Liver (tissue), 8 donors: ENCODE measurements at regions not wholly inside any gene's neighbourhood (a gene's known extent, or its start where the extent isn't known, plus 50 kb on each side); places are given as distances from the start of the nearest gene placed in this dataset.

Experiments used
- DNase-seq: peaks from one replicate; pipeline ENCODE4 v3.0.0-alpha.2; 2017; ENCODE audit warnings: low spot score
- H3K27ac ChIP-seq, 2 donors: one replicate each; pipeline ENCODE4 v1.7.0; 2013; ENCODE audit warnings: inconsistent platforms in 2 of 2, low read length in 2 of 2, control low read depth in 1 of 2, low read depth in 1 of 2, mild to moderate bottlenecking in 1 of 2
- H3K27me3 ChIP-seq, 4 donors: one replicate each; pipeline versions ENCODE4 v1.6.1 to v1.7.0; 2013; ENCODE audit warnings: low read length in 3 of 4, inconsistent platforms in 1 of 4, mild to moderate bottlenecking in 1 of 4, moderate library complexity in 1 of 4; ENCODE audit not compliant: control insufficient read depth in 4 of 4, insufficient read depth in 4 of 4
- H3K36me3 ChIP-seq, 4 donors: one replicate each; pipeline versions ENCODE4 v1.6.1 to v1.7.0; 2013; ENCODE audit warnings: low read length in 3 of 4, mild to moderate bottlenecking in 3 of 4, low read depth in 1 of 4, moderate library complexity in 1 of 4; ENCODE audit not compliant: control insufficient read depth in 4 of 4, insufficient read depth in 3 of 4
- H3K4me1 ChIP-seq, 4 donors: one replicate each; pipeline versions ENCODE4 v1.6.1 to v1.7.0; 2013; ENCODE audit warnings: low read length in 3 of 4, mild to moderate bottlenecking in 3 of 4, moderate library complexity in 1 of 4; ENCODE audit not compliant: control insufficient read depth in 4 of 4, insufficient read depth in 4 of 4
- H3K4me3 ChIP-seq, 3 donors: one replicate each; pipeline versions ENCODE4 v1.6.1 to v1.7.0; 2013; ENCODE audit warnings: low read length in 3 of 3, control low read depth in 1 of 3, low read depth in 1 of 3, mild to moderate bottlenecking in 1 of 3
- H3K9ac ChIP-seq, 2 donors: one replicate each; pipeline ENCODE4 v1.7.0; 2013; ENCODE audit warnings: low read length in 2 of 2, mild to moderate bottlenecking in 2 of 2, moderate library complexity in 2 of 2, control low read depth in 1 of 2, low read depth in 1 of 2
- H3K9me3 ChIP-seq, 4 donors: one replicate each; pipeline versions ENCODE4 v1.6.1 to v1.7.0; 2013; ENCODE audit warnings: low read length in 3 of 4; ENCODE audit not compliant: control insufficient read depth in 4 of 4
- EGR1 ChIP-seq, 2 donors: IDR thresholded peaks; 2 replicates each; pipeline ENCODE4 v1.6.1; 2016 to 2018; ENCODE audit warnings: antibody characterized with exemption in 2 of 2, low read depth in 2 of 2
- FOXA2 ChIP-seq: IDR thresholded peaks from 2 replicates; pipeline ENCODE4 v1.6.1; 2016; ENCODE audit warnings: antibody characterized with exemption
- GABPA ChIP-seq, 2 donors: IDR thresholded peaks in 1 of 2; conservative IDR thresholded peaks in 1 of 2; 2 replicates each; pipeline ENCODE4 v1.6.1; 2016; ENCODE audit warnings: antibody characterized with exemption in 2 of 2, mild to moderate bottlenecking in 1 of 2, moderate library complexity in 1 of 2
- HNF4A ChIP-seq, 2 donors: conservative IDR thresholded peaks; 2 replicates each; pipeline ENCODE4 v1.6.1; 2016; ENCODE audit warnings: antibody characterized with exemption in 2 of 2, mild to moderate bottlenecking in 2 of 2
- HNF4G ChIP-seq: IDR thresholded peaks from 2 replicates; pipeline ENCODE4 v1.6.1; 2016; ENCODE audit warnings: antibody characterized with exemption
- JUND ChIP-seq, 2 donors: IDR thresholded peaks; 2 replicates each; pipeline ENCODE4 v1.6.1; 2016; ENCODE audit warnings: antibody characterized with exemption in 2 of 2
- NR2F2 ChIP-seq: IDR thresholded peaks from 2 replicates; pipeline ENCODE4 v1.6.1; 2016; ENCODE audit warnings: antibody characterized with exemption
- RAD21 ChIP-seq, 2 donors: IDR thresholded peaks; 2 replicates each; pipeline ENCODE4 v1.6.1; 2016; ENCODE audit warnings: antibody characterized with exemption in 2 of 2, mild to moderate bottlenecking in 2 of 2
- RXRA ChIP-seq, 2 donors: IDR thresholded peaks; 2 replicates each; pipeline ENCODE4 v1.6.1; 2017 to 2018; ENCODE audit warnings: antibody characterized with exemption in 2 of 2, mild to moderate bottlenecking in 1 of 2
- SP1 ChIP-seq: IDR thresholded peaks from 2 replicates; pipeline ENCODE4 v1.6.1; 2018; ENCODE audit warnings: antibody characterized with exemption, mild to moderate bottlenecking
- TAF1 ChIP-seq: conservative IDR thresholded peaks from 2 replicates; pipeline ENCODE4 v1.6.1; 2016; ENCODE audit warnings: antibody characterized with exemption, mild to moderate bottlenecking
- YY1 ChIP-seq: IDR thresholded peaks from 2 replicates; pipeline ENCODE4 v1.6.1; 2016; ENCODE audit warnings: antibody characterized with exemption, mild to moderate bottlenecking
- WGBS: extraction: QIAGEN DNeasy Blood & Tissue Kit; methylation state at CpG from one replicate; pipeline ENCODE4 v1.1.7; 2013; 5-methylcytosine and 5-hydroxymethylcytosine counted together
- TF ChIP-seq, protein P1 (sequence below): IDR thresholded peaks from 2 replicates; pipeline ENCODE4 v1.6.1; 2016; ENCODE audit warnings: antibody characterized with exemption
- TF ChIP-seq, protein P2 (sequence below): IDR thresholded peaks from 2 replicates; pipeline ENCODE4 v1.6.1; 2016; ENCODE audit warnings: antibody characterized with exemption
- TF ChIP-seq, protein P3 (sequence below): IDR thresholded peaks from 2 replicates; pipeline ENCODE4 v1.6.1; 2016; ENCODE audit warnings: antibody characterized with exemption
- TF ChIP-seq, protein P4 (sequence below): IDR thresholded peaks from 2 replicates; pipeline ENCODE4 v1.6.1; 2016; ENCODE audit warnings: antibody characterized with exemption, mild to moderate bottlenecking
- TF ChIP-seq, protein P5 (sequence below): fragments of 150-350 bp; IDR thresholded peaks from 2 replicates; pipeline ENCODE4 v1.5.1; 2017; ENCODE audit warnings: improper control_type of control experiment, low read depth, low read length; ENCODE audit not compliant: missing input control
- donor health status: healthy.
- donor health status: healthy.
- donor health status: healthy.
- donor health status: healthy.
- donor health status: healthy.

DNA sequence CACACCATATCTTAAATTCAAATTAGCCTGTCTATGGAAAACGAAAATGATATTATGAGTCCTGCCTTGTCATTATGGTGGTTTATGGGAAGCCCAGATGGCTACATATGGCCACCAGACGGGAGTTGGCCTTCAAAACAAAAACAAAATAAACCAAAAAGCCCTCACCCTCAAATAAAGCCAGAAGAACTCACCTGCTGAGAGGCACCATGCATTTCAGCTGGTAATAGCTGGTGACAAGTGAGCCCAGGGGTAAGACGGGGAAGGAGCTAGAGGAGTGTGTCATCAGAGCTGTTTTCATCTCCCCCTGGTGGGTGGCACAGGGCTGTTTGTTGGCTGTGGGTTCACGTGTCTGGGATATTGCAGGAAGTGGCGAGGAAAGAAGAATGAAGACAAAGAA, 152.9 kb downstream of the EFNB2 start:
- no peak for TF ChIP-seq RAD21 (IDR thresholded peaks at IDR 0.05)
- no peak overlapping the region for H3K9ac ChIP-seq
- no peaks in the 10 kb centered on the region for H3K9me3 ChIP-seq
- H3K4me1 ChIP-seq: no peaks in the 10 kb centered on the region
- no peak overlapping the region for H3K4me3 ChIP-seq
- WGBS: 66% methylated on average over 5 of the region's 5 CpGs
- no peaks in the 10 kb centered on the region for H3K27me3 ChIP-seq
- no peak for DNase-seq
- H3K27ac ChIP-seq: no peak overlapping the region
- no peaks in the 10 kb centered on the region for H3K36me3 ChIP-seq

DNA sequence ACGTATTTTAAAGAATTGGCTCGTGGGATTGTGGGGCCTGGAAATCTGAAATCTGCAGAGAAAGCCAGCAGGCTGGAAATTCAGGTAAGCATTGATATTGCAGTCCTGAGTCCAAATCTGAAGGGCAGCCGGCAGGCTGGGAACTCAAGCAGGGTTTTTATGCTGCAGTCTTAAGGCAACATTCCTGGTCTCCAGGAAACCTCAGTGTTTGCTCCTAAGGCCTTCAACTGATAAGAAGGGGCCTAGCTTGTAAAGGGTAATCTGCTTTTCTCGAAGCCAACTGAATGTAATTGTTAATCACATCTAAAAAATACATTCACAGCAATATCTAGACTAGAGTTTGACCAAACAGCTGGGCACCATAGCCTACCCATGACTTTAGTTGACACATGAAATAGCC, 154.4 kb downstream of the EFNB2 start:
- DNase-seq: no peak
- WGBS: 41% methylated on average over 4 of the region's 4 CpGs
- Histone ChIP-seq H3K27ac (no peak overlapping the region), H3K36me3 (no peaks in the 10 kb centered on the region), H3K27me3 (no peaks in the 10 kb centered on the region), H3K4me3 (no peak overlapping the region), H3K9me3 (no peaks in the 10 kb centered on the region), H3K4me1 (no peaks in the 10 kb centered on the region), H3K9ac (no peak overlapping the region)
- TF ChIP-seq GABPA (IDR thresholded peaks at IDR 0.05 in 1 of 2, conservative IDR thresholded peaks at IDR 0.05 in 1 of 2) (no peak), SP1 (no peak), NR2F2 (no peak), TAF1 (no peak), JUND (IDR thresholded peaks at IDR 0.05) (no peak), RXRA (IDR thresholded peaks at IDR 0.05) (no peak), HNF4A (conservative IDR thresholded peaks at IDR 0.05) (no peak), HNF4G (no peak), YY1 (no peak), EGR1 (IDR thresholded peaks at IDR 0.05; ENCODE audit: low read depth in 2 of 2) (no peak)
- TF ChIP-seq, protein P1, sequence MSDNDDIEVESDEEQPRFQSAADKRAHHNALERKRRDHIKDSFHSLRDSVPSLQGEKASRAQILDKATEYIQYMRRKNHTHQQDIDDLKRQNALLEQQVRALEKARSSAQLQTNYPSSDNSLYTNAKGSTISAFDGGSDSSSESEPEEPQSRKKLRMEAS: no peak
- TF ChIP-seq, protein P2, sequence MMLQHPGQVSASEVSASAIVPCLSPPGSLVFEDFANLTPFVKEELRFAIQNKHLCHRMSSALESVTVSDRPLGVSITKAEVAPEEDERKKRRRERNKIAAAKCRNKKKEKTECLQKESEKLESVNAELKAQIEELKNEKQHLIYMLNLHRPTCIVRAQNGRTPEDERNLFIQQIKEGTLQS: no peak
- TF ChIP-seq, protein P3, sequence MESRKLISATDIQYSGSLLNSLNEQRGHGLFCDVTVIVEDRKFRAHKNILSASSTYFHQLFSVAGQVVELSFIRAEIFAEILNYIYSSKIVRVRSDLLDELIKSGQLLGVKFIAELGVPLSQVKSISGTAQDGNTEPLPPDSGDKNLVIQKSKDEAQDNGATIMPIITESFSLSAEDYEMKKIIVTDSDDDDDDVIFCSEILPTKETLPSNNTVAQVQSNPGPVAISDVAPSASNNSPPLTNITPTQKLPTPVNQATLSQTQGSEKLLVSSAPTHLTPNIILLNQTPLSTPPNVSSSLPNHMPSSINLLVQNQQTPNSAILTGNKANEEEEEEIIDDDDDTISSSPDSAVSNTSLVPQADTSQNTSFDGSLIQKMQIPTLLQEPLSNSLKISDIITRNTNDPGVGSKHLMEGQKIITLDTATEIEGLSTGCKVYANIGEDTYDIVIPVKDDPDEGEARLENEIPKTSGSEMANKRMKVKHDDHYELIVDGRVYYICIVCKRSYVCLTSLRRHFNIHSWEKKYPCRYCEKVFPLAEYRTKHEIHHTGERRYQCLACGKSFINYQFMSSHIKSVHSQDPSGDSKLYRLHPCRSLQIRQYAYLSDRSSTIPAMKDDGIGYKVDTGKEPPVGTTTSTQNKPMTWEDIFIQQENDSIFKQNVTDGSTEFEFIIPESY: no peak

DNA sequence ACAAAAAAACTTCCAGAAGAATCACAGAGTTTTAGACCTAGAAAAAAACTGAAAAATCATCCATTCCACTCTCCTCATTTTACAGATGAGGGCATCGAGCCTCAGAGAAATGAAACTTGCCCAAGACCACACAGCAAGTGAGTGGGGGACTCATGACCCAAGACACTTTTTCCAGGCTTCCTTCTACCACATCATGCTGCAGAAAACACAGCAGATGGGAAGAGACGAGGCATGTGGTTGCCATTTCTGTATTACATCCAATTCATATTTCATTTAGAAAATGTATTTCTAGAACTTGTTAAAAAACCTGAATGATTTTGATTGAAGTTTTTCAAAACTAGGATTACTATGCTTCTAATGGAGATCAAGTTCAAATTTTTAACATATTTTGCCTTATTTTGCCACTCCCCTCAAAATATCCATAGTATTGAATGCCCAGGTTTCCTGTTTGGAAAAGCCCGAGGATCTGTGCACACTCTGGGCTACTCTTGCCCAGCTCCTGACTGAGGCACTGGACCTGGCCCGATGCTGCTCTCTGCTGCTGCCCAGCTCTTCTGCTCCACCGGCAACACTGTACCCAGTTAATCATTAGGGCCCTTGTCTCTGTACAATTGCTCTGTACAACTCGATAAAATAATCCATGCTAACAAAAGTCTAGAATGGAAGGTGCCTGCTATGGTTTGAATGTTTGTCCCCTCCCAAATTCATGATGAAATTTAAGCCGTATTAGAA, 157.4 kb downstream of the EFNB2 start:
- H3K27me3 ChIP-seq: no peaks in the 10 kb centered on the region
- WGBS: 71% methylated on average over 7 of the region's 7 CpGs
- TF ChIP-seq EGR1 (IDR thresholded peaks at IDR 0.05; ENCODE audit: low read depth in 2 of 2): no peak
- TF ChIP-seq JUND (IDR thresholded peaks at IDR 0.05): no peak
- no peak for TF ChIP-seq SP1
- TF ChIP-seq FOXA2: no peak
- TF ChIP-seq, protein P1: no peak
- TF ChIP-seq, protein P4, sequence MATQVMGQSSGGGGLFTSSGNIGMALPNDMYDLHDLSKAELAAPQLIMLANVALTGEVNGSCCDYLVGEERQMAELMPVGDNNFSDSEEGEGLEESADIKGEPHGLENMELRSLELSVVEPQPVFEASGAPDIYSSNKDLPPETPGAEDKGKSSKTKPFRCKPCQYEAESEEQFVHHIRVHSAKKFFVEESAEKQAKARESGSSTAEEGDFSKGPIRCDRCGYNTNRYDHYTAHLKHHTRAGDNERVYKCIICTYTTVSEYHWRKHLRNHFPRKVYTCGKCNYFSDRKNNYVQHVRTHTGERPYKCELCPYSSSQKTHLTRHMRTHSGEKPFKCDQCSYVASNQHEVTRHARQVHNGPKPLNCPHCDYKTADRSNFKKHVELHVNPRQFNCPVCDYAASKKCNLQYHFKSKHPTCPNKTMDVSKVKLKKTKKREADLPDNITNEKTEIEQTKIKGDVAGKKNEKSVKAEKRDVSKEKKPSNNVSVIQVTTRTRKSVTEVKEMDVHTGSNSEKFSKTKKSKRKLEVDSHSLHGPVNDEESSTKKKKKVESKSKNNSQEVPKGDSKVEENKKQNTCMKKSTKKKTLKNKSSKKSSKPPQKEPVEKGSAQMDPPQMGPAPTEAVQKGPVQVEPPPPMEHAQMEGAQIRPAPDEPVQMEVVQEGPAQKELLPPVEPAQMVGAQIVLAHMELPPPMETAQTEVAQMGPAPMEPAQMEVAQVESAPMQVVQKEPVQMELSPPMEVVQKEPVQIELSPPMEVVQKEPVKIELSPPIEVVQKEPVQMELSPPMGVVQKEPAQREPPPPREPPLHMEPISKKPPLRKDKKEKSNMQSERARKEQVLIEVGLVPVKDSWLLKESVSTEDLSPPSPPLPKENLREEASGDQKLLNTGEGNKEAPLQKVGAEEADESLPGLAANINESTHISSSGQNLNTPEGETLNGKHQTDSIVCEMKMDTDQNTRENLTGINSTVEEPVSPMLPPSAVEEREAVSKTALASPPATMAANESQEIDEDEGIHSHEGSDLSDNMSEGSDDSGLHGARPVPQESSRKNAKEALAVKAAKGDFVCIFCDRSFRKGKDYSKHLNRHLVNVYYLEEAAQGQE: no peak
- no peak for TF ChIP-seq NR2F2
- no peak for TF ChIP-seq TAF1
- TF ChIP-seq, protein P5, sequence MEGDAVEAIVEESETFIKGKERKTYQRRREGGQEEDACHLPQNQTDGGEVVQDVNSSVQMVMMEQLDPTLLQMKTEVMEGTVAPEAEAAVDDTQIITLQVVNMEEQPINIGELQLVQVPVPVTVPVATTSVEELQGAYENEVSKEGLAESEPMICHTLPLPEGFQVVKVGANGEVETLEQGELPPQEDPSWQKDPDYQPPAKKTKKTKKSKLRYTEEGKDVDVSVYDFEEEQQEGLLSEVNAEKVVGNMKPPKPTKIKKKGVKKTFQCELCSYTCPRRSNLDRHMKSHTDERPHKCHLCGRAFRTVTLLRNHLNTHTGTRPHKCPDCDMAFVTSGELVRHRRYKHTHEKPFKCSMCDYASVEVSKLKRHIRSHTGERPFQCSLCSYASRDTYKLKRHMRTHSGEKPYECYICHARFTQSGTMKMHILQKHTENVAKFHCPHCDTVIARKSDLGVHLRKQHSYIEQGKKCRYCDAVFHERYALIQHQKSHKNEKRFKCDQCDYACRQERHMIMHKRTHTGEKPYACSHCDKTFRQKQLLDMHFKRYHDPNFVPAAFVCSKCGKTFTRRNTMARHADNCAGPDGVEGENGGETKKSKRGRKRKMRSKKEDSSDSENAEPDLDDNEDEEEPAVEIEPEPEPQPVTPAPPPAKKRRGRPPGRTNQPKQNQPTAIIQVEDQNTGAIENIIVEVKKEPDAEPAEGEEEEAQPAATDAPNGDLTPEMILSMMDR: no peak
- TF ChIP-seq GABPA (IDR thresholded peaks at IDR 0.05 in 1 of 2, conservative IDR thresholded peaks at IDR 0.05 in 1 of 2): no peak
- TF ChIP-seq, protein P3: no peak
- TF ChIP-seq RAD21 (IDR thresholded peaks at IDR 0.05): no peak

More for the DNA sequence above, 157.4 kb downstream of the EFNB2 start:
- DNase-seq: no peak
- H3K36me3 ChIP-seq: no peaks in the 10 kb centered on the region
- no peak overlapping the region for H3K27ac ChIP-seq
- H3K9ac ChIP-seq: no peak overlapping the region
- no peaks in the 10 kb centered on the region for H3K9me3 ChIP-seq
- H3K4me1 ChIP-seq: no peaks in the 10 kb centered on the region
- no peak overlapping the region for H3K4me3 ChIP-seq
